GM12864 (cell line): ENCODE measurements at regions not wholly inside any gene's neighbourhood (a gene's known extent, or its start where the extent isn't known, plus 50 kb on each side); places are given as distances from the start of the nearest gene placed in this dataset.

Experiments used
- DNase-seq: peaks from one replicate; pipeline ENCODE4 v3.0.0-alpha.2; 2011; ENCODE audit warnings: low read depth
- H3K4me3 ChIP-seq: 2 replicates; pipeline ENCODE4 v1.5.1; 2011; ENCODE audit warnings: mild to moderate bottlenecking, low read depth, low read length, control low read depth
- TF ChIP-seq, protein P1 (sequence below): IDR thresholded peaks from 2 replicates; pipeline ENCODE4 v1.5.1; 2011; ENCODE audit warnings: low read depth, mild to moderate bottlenecking, moderate library complexity, low read length, control low read depth, inconsistent platforms; ENCODE audit errors: missing control alignments

DNA sequence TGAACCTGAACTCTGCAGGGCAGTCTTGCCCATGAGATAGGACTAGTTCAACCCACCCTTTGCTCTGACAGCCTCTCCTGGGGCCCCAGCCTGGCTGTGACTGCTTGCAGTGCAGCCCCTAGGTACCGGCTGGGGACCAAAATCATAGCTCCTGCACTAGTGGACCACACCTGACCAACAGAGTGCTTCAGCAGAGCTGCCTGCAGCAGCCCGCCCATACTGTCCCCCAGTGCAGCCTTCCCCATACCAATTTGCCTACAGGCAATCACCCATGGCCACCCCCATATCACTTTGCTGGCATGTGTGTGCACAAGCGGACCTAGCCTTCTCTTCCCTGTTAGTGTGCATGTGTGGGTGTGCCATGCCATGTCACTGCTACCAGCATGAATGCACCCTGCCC, 347.6 kb upstream of the MPDZ start:
- no peak for DNase-seq
- TF ChIP-seq, protein P1, sequence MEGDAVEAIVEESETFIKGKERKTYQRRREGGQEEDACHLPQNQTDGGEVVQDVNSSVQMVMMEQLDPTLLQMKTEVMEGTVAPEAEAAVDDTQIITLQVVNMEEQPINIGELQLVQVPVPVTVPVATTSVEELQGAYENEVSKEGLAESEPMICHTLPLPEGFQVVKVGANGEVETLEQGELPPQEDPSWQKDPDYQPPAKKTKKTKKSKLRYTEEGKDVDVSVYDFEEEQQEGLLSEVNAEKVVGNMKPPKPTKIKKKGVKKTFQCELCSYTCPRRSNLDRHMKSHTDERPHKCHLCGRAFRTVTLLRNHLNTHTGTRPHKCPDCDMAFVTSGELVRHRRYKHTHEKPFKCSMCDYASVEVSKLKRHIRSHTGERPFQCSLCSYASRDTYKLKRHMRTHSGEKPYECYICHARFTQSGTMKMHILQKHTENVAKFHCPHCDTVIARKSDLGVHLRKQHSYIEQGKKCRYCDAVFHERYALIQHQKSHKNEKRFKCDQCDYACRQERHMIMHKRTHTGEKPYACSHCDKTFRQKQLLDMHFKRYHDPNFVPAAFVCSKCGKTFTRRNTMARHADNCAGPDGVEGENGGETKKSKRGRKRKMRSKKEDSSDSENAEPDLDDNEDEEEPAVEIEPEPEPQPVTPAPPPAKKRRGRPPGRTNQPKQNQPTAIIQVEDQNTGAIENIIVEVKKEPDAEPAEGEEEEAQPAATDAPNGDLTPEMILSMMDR, result no peak

DNA sequence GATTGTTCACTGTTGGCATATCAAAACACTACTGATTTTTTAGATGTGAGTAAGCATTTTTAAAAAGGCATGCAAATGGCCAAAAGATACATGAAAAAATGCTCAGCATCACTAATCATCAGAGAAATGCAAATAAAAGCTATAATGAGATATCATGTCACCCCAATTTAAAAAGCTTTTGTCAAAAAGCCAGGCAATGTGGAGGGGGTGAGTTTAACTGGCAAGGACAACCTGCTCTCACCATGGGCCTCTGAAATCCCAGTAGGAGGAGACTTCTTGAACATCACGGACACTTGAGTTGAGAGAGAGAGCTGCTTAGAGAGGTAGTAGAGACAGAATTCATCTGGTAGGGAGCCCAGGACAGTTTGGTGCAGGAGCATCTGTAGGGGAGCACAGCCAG, 347.1 kb upstream of the MPDZ start:
- no peak for DNase-seq
- no peak overlapping the region for H3K4me3 ChIP-seq
- TF ChIP-seq, protein P1, result no peak

More for the DNA sequence above, 347.6 kb upstream of the MPDZ start:
- no peak overlapping the region for H3K4me3 ChIP-seq

DNA sequence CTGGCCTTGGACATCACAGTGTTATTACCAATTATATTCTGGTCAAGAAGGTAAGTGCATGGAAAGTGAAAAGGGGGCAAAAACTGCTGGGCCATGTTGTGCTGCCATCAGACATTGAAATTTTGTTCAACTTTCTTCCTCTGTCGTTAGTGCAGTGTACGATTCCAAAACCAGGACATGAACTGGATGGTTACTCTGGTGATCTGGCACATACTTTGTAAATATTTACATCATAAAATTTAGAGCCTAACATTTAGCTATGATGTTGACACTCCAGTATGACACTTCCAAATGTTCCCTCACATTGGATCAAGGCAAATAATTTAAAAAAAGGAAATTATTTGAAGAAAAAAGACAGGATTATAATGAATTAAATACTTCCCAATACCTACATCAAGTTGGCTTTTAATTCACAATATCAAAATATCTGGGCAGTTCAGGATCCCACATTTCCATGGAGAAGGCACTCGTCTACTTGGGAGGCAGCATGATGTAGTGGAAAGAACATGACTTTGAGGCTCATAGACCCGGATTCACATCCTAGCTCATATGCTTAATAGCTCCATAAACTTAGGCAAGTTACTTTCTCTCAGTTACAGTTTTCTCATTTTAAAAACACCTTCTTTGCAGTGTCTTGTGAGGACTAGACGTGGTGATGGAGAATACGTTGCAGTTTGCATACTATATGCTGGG, 342.5 kb upstream of the MPDZ start:
- no peak for DNase-seq
- TF ChIP-seq, protein P1, result no peak
- H3K4me3 ChIP-seq, result no peak overlapping the region

DNA sequence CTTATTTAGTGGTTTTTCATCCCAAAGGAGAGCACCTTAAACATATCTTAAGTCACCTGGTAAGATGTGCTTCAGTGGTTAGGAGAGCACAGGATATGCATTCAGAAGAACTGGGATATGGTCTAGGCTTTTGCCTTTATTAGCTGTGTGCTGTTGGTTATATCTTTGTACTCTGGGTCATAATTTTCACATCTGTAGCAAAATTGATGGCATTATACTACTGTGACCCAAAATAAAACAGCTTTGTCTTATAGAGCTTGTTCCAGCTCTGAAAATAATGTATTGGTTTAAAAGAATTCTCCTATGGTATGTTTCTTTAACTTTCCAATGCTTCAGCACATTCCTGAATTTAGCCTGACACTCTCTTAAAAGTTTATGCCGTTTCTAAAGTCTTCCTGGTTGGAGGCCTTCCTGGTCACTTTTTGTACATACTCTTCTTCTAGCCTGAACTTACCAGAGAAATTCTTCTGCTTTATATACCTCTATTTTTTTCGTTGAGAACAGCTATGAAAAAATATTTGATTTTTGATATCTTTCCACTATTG, 337.1 kb upstream of the MPDZ start:
- TF ChIP-seq, protein P1, result no peak
- no peak overlapping the region for H3K4me3 ChIP-seq
- DNase-seq, result no peak

DNA sequence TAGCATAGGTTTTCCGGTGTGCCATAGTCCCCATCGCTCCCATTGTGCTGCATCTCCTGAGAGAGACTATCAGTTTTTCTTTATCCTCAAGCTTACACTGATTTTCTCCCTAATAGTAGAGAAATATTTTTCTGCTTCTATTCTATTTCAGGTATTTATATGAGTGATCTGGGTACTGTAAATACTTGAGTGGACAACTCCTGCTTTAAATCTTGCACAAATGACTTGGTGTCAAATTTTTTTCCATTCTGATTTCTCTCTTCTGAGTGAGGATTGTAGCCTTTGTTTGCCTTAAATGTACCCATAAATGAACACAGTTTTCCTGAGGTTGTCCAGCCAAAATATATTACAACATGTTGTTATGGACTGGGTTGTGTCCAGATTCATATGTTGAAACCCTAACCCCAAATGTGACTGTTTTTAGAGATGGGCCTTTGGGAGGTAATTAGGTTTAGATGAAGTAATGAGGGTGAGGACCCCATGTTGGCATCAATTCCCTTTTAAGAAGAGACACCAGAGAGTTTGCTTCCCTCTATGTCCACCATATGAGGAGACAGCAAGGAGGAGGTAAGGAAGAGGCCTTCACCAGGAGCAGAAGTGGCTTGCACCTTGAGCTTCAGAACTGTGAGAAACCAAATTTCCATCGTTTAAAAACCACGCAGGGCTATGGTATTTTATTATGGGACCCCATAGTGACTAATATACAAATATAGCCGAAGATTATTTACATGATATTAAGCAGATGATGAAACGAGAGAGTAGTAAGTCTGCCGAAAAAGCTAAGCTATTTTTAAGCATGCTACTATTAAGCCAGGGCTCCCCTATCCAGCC, 336.4 kb upstream of the MPDZ start:
- TF ChIP-seq, protein P1, result no peak
- H3K4me3 ChIP-seq, result no peak overlapping the region
- no peak for DNase-seq

DNA sequence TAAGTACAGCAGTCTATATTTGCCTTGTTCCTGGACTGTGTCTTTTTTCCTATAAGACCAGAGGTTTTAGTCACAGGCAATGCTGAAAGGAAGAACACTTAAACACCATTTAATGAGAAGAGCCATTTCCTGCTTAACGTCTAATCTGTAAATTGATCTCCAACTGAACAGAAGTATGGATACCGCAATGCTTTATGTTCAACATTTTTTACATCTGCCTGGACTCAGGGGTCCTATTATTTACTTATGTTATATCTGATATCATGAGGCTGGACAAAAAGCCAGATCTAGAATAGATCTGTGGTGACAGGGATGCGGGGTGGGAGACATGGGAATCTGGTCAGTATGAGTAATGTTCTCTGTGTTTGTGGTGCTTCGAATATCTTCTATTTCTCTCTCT, 334.6 kb upstream of the MPDZ start:
- TF ChIP-seq, protein P1, result no peak
- H3K4me3 ChIP-seq, result no peak overlapping the region
- no peak for DNase-seq
